ENCODE measurements at regions not wholly inside any gene's neighbourhood (a gene's known extent, or its start where the extent isn't known, plus 50 kb on each side); places are given as distances from the start of the nearest gene placed in this dataset.

GRCh38 chr5:82721087-82721410 lies 356.1 kb downstream of the TMEM167A start:
- TF ChIP-seq SRF (IDR thresholded peaks at IDR 0.05; ENCODE audit: low read depth), result no peak
- TF ChIP-seq, protein P1, sequence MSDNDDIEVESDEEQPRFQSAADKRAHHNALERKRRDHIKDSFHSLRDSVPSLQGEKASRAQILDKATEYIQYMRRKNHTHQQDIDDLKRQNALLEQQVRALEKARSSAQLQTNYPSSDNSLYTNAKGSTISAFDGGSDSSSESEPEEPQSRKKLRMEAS (IDR thresholded peaks at IDR 0.05), result no peak
- TF ChIP-seq, protein P2, sequence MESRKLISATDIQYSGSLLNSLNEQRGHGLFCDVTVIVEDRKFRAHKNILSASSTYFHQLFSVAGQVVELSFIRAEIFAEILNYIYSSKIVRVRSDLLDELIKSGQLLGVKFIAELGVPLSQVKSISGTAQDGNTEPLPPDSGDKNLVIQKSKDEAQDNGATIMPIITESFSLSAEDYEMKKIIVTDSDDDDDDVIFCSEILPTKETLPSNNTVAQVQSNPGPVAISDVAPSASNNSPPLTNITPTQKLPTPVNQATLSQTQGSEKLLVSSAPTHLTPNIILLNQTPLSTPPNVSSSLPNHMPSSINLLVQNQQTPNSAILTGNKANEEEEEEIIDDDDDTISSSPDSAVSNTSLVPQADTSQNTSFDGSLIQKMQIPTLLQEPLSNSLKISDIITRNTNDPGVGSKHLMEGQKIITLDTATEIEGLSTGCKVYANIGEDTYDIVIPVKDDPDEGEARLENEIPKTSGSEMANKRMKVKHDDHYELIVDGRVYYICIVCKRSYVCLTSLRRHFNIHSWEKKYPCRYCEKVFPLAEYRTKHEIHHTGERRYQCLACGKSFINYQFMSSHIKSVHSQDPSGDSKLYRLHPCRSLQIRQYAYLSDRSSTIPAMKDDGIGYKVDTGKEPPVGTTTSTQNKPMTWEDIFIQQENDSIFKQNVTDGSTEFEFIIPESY (IDR thresholded peaks at IDR 0.05; ENCODE audit: extremely low read depth, insufficient replicate concordance, low read length), result no peak
- TF ChIP-seq POLR2A (IDR thresholded peaks at IDR 0.05; ENCODE audit: borderline replicate concordance, extremely low read depth, insufficient read depth, insufficient read length), result no peak
- TF ChIP-seq CTCF (IDR thresholded peaks at IDR 0.05 in 2 of 3, conservative IDR thresholded peaks at IDR 0.05 in 1 of 3; ENCODE audit: borderline replicate concordance in 1 of 3, insufficient read depth in 1 of 3, low read depth in 2 of 3, low read length in 2 of 3), result no peak
- TF ChIP-seq CEBPB (IDR thresholded peaks at IDR 0.05; ENCODE audit: low read depth), result no peak
- TF ChIP-seq, protein P3, sequence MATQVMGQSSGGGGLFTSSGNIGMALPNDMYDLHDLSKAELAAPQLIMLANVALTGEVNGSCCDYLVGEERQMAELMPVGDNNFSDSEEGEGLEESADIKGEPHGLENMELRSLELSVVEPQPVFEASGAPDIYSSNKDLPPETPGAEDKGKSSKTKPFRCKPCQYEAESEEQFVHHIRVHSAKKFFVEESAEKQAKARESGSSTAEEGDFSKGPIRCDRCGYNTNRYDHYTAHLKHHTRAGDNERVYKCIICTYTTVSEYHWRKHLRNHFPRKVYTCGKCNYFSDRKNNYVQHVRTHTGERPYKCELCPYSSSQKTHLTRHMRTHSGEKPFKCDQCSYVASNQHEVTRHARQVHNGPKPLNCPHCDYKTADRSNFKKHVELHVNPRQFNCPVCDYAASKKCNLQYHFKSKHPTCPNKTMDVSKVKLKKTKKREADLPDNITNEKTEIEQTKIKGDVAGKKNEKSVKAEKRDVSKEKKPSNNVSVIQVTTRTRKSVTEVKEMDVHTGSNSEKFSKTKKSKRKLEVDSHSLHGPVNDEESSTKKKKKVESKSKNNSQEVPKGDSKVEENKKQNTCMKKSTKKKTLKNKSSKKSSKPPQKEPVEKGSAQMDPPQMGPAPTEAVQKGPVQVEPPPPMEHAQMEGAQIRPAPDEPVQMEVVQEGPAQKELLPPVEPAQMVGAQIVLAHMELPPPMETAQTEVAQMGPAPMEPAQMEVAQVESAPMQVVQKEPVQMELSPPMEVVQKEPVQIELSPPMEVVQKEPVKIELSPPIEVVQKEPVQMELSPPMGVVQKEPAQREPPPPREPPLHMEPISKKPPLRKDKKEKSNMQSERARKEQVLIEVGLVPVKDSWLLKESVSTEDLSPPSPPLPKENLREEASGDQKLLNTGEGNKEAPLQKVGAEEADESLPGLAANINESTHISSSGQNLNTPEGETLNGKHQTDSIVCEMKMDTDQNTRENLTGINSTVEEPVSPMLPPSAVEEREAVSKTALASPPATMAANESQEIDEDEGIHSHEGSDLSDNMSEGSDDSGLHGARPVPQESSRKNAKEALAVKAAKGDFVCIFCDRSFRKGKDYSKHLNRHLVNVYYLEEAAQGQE (IDR thresholded peaks at IDR 0.05; ENCODE audit: low read depth), result no peak
- TF ChIP-seq TCF7L2 (IDR thresholded peaks at IDR 0.05; ENCODE audit: borderline replicate concordance, extremely low read depth, insufficient read depth, insufficient read length), result no peak
- TF ChIP-seq EZH2 (IDR thresholded peaks at IDR 0.05), result no peak
- no peak for TF ChIP-seq RAD21 (IDR thresholded peaks at IDR 0.05; ENCODE audit: low read depth)
- no peak for TF ChIP-seq POLR2AphosphoS5 (IDR thresholded peaks at IDR 0.05; ENCODE audit: low read depth, low read length)
